ENCODE measurements at regions not wholly inside any gene's neighbourhood (a gene's known extent, or its start where the extent isn't known, plus 50 kb on each side); places are given as distances from the start of the nearest gene placed in this dataset.
"Not testable (repeated sequence)": the region's sequence is repeated elsewhere in the genome, so short reads cannot be mapped to it uniquely, and the experiment has no call there.

- DNase-seq (ENCODE audit: low read depth, low spot score), result no peak
These were observed 87.2 kb upstream of the KRAS start for GRCh38 chr12:25337916-25338315.

- no peak for DNase-seq (ENCODE audit: low read depth, low spot score)
These were observed 81.4 kb upstream of the KRAS start for GRCh38 chr12:25332143-25332542.

GRCh38 chr12:25328072-25328712 lies 77.5 kb upstream of the KRAS start:
- DNase-seq (ENCODE audit: low read depth, low spot score), result no peak

- DNase-seq (ENCODE audit: low read depth, low spot score), result no peak
These were observed 76.6 kb upstream of the KRAS start for GRCh38 chr12:25327321-25327720.

GRCh38 chr12:25326326-25326725 lies 75.6 kb upstream of the KRAS start:
- no peak for DNase-seq (ENCODE audit: low read depth, low spot score)

GRCh38 chr12:25324861-25325260 lies 74.1 kb upstream of the KRAS start:
- no peak for DNase-seq (ENCODE audit: low read depth, low spot score)

- DNase-seq (ENCODE audit: low read depth, low spot score), result no peak
These were observed 72.9 kb upstream of the KRAS start for GRCh38 chr12:25323581-25323982.

GRCh38 chr12:25322918-25323531 lies 72.3 kb upstream of the KRAS start:
- DNase-seq (ENCODE audit: low read depth, low spot score), result no peak

- no peak for DNase-seq (ENCODE audit: low read depth, low spot score)
These were observed 71.6 kb upstream of the KRAS start for GRCh38 chr12:25322351-25322750.

GRCh38 chr12:25321772-25322171 lies 71.0 kb upstream of the KRAS start:
- no peak for DNase-seq (ENCODE audit: low read depth, low spot score)

GRCh38 chr12:25320123-25321006 lies 69.6 kb upstream of the KRAS start:
- DNase-seq (ENCODE audit: low read depth, low spot score), result no peak

- DNase-seq (ENCODE audit: low read depth, low spot score), result no peak
These were observed 68.7 kb upstream of the KRAS start for GRCh38 chr12:25319233-25319984.

GRCh38 chr12:25317553-25317952 lies 66.8 kb upstream of the KRAS start:
- DNase-seq (ENCODE audit: low read depth, low spot score), result no peak

GRCh38 chr12:25315388-25315787 lies 64.7 kb upstream of the KRAS start:
- no peak for DNase-seq (ENCODE audit: low read depth, low spot score)

- DNase-seq (ENCODE audit: low read depth, low spot score), result not testable (repeated sequence)
These were observed 62.7 kb upstream of the KRAS start for GRCh38 chr12:25313266-25313990.

- no peak for DNase-seq (ENCODE audit: low read depth, low spot score)
These were observed 60.8 kb upstream of the KRAS start for GRCh38 chr12:25311506-25311905.

- DNase-seq (ENCODE audit: low read depth, low spot score), result not testable (repeated sequence)
These were observed 59.3 kb upstream of the KRAS start for GRCh38 chr12:25310071-25310470.

- DNase-seq (ENCODE audit: low read depth, low spot score), result no peak
These were observed 58.0 kb upstream of the KRAS start for GRCh38 chr12:25308756-25309155.

- DNase-seq (ENCODE audit: low read depth, low spot score), result no peak
These were observed 57.1 kb upstream of the KRAS start for GRCh38 chr12:25307818-25308217.

- DNase-seq (ENCODE audit: low read depth, low spot score), result no peak
These were observed 51.1 kb upstream of the KRAS start for GRCh38 chr12:25301798-25302197.

Data from ELF-1 (cell line).